RKO (cell line): ENCODE measurements at regions not wholly inside any gene's neighbourhood (a gene's known extent, or its start where the extent isn't known, plus 50 kb on each side); places are given as distances from the start of the nearest gene placed in this dataset.

Experiments used
- DNase-seq: peaks from one replicate; pipeline ENCODE4 v3.0.0-alpha.2; 2016; ENCODE audit warnings: low spot score

DNA sequence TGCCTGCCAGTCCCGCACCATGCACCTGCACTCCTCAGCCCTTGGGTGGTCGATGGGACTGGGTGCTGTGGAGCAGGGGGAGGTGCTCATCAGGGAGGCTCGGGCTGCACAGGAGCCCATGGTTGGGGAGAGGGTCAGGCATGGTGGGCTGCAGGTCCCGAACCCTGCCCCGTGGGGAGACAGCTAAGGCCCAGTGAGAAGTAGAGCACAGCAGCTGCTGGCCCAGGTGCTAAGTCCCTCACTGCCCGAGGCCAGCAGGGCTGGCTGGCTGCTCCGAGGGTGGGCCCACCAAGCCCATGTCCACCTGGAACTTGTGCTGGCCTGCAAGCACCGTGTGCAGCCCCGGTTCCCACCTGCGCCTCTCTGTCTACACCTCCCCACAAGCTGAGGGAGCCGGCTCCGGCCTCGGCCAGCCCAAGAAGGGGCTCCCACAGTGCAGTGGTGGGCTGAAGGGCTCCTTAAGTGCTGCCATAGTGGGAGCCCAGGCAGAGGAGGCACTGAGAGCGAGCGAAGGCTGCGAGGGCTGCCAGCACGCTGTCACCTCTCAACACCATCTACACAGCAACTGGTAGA is 88.5 kb upstream of the ELAVL2 start:
- no peak for DNase-seq

DNA sequence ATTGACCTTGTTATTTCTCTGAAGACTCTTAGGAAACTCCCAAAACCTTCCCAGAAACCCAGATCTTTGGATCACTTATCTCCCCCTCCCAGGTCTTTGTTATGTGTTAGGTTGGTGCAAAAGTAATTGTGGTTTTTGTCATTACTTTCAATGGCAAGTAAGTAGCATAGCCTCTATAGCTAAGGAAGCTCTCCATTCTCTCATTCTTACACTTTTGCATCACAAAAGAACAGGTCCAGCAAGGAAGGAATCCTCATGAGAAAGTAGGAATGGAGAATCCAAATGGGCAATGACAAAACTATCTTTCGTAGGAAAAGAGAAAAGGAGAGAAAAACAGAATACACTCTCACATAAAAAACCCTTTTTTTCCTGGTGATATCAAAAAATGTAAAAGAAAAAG is 81.3 kb upstream of the ELAVL2 start:
- no peak for DNase-seq

DNA sequence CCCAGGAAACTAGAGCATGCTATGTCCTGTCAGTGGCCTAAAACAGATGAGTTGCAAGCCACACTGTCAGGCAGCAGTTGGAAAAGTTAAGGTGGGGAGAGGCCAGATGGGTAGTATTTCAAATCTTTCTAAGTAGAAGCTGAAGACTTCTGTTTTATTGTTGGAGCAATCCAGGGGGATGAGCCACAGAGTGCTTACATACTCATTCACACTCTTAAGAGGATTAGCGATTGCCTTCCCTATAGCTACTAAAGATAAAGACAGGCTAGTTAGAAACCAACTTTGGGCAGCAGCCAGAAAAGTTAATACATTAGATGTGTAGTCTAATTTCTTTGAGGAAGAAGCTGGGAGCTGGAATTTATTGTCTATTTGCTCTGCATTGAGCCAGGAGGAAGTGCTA is 61.7 kb upstream of the ELAVL2 start:
- DNase-seq: no peak
